ENCODE measurements at regions not wholly inside any gene's neighbourhood (a gene's known extent, or its start where the extent isn't known, plus 50 kb on each side); places are given as distances from the start of the nearest gene placed in this dataset.

- no peak for TF ChIP-seq FOXP2 (optimal IDR thresholded peaks at IDR 0.05; ENCODE audit: borderline replicate concordance, extremely low read depth, extremely low read length, insufficient read depth)
These were observed 168.0 kb downstream of the KIF4B start for GRCh38 chr5:155181542-155181941.

GRCh38 chr5:155189476-155189875, 175.9 kb downstream of the KIF4B start:
- no peak for TF ChIP-seq TAF1 (IDR thresholded peaks at IDR 0.05; ENCODE audit: borderline replicate concordance, insufficient read depth, low read length)
- no peak for TF ChIP-seq SIN3A (IDR thresholded peaks at IDR 0.05; ENCODE audit: borderline replicate concordance, insufficient read depth, low read length)
- TF ChIP-seq REST (IDR thresholded peaks at IDR 0.05; ENCODE audit: insufficient read depth in 1 of 2, low read depth in 2 of 2, low read length in 2 of 2) = no peak
- no peak for TF ChIP-seq POLR2AphosphoS5 (IDR thresholded peaks at IDR 0.05; ENCODE audit: low read depth, low read length)
- no peak for TF ChIP-seq FOXP2 (optimal IDR thresholded peaks at IDR 0.05; ENCODE audit: borderline replicate concordance, extremely low read depth, extremely low read length, insufficient read depth)

GRCh38 chr5:155189981-155190380, 176.4 kb downstream of the KIF4B start:
- no peak for TF ChIP-seq TAF1 (IDR thresholded peaks at IDR 0.05; ENCODE audit: borderline replicate concordance, insufficient read depth, low read length)
- TF ChIP-seq FOXP2 (optimal IDR thresholded peaks at IDR 0.05; ENCODE audit: borderline replicate concordance, extremely low read depth, extremely low read length, insufficient read depth) = no peak
- no peak for TF ChIP-seq REST (IDR thresholded peaks at IDR 0.05; ENCODE audit: insufficient read depth in 1 of 2, low read depth in 2 of 2, low read length in 2 of 2)
- TF ChIP-seq SIN3A (IDR thresholded peaks at IDR 0.05; ENCODE audit: borderline replicate concordance, insufficient read depth, low read length) = no peak
- TF ChIP-seq POLR2AphosphoS5 (IDR thresholded peaks at IDR 0.05; ENCODE audit: low read depth, low read length) = no peak

GRCh38 chr5:155193029-155193428, 179.5 kb downstream of the KIF4B start:
- TF ChIP-seq FOXP2 (optimal IDR thresholded peaks at IDR 0.05; ENCODE audit: borderline replicate concordance, extremely low read depth, extremely low read length, insufficient read depth) (no peak), SIN3A (IDR thresholded peaks at IDR 0.05; ENCODE audit: borderline replicate concordance, insufficient read depth, low read length) (no peak), TAF1 (IDR thresholded peaks at IDR 0.05; ENCODE audit: borderline replicate concordance, insufficient read depth, low read length) (no peak)

- no peak for TF ChIP-seq REST (IDR thresholded peaks at IDR 0.05; ENCODE audit: insufficient read depth in 1 of 2, low read depth in 2 of 2, low read length in 2 of 2)
These were observed 180.0 kb downstream of the KIF4B start for GRCh38 chr5:155193483-155194107.

GRCh38 chr5:155200608-155201007, 187.1 kb downstream of the KIF4B start:
- no peak for TF ChIP-seq REST (IDR thresholded peaks at IDR 0.05; ENCODE audit: insufficient read depth in 1 of 2, low read depth in 2 of 2, low read length in 2 of 2)
- TF ChIP-seq POLR2AphosphoS5 (IDR thresholded peaks at IDR 0.05; ENCODE audit: low read depth, low read length) = no peak
- TF ChIP-seq SIN3A (IDR thresholded peaks at IDR 0.05; ENCODE audit: borderline replicate concordance, insufficient read depth, low read length) = no peak
- TF ChIP-seq TAF1 (IDR thresholded peaks at IDR 0.05; ENCODE audit: borderline replicate concordance, insufficient read depth, low read length) = no peak
- TF ChIP-seq FOXP2 (optimal IDR thresholded peaks at IDR 0.05; ENCODE audit: borderline replicate concordance, extremely low read depth, extremely low read length, insufficient read depth) = no peak
